IMR-90 (cell line): ENCODE measurements at regions not wholly inside any gene's neighbourhood (a gene's known extent, or its start where the extent isn't known, plus 50 kb on each side); places are given as distances from the start of the nearest gene placed in this dataset.

Experiments used
- ATAC-seq: fragments of 200-7000 bp; cut with Tn5 transposase; 2 replicates; pipeline ENCODE4 v1.9.1; 2020; ENCODE audit warnings: low read depth, mild to moderate bottlenecking, moderate library complexity
- BruUV-seq: library from RNA; stranded (reverse); fragments of 400-500 nt; replicated peaks from 2 replicates; lab custom pipeline; 2021; lab: Mats Ljungman, UMichigan
- CTCF ChIA-PET: fragments of 300-600 bp; formaldehyde crosslinking; extraction: SDS; loops from one replicate; lab custom pipeline; 2021; ENCODE audit warnings: antibody characterized with exemption; lab: Yijun Ruan, JAX
- POLR2A ChIA-PET: fragments of 300-600 bp; sonication (Branson Sonifier 250); formaldehyde crosslinking; loops from one replicate; lab custom pipeline; 2022; ENCODE audit warnings: antibody characterized with exemption; ENCODE audit not compliant: unreplicated experiment; lab: Charles Lee
- DNase-seq: peaks from one replicate; pipeline ENCODE4 v3.0.0; 2013
- H2AFZ ChIP-seq: replicated peaks from 2 replicates; pipeline ENCODE3; 2013; ENCODE audit warnings: low read length, mild to moderate bottlenecking; ENCODE audit not compliant: poor library complexity
- H2AK5ac ChIP-seq: 2 replicates; pipeline ENCODE4 v1.6.1; 2013; ENCODE audit warnings: low read depth, low read length, inconsistent platforms
- H2AK9ac ChIP-seq: replicated peaks from 2 replicates; pipeline ENCODE3; 2013; ENCODE audit warnings: mild to moderate bottlenecking, low read depth, low read length, moderate library complexity; ENCODE audit not compliant: poor library complexity
- H2BK120ac ChIP-seq: 2 replicates; pipeline ENCODE4 v1.6.1; 2013; ENCODE audit warnings: low read depth, low read length, inconsistent platforms
- H2BK15ac ChIP-seq: 3 replicates; pipeline ENCODE4 v1.6.1; 2013; ENCODE audit warnings: low read depth, low read length, inconsistent platforms
- H2BK20ac ChIP-seq: 2 replicates; pipeline ENCODE4 v1.6.1; 2013; ENCODE audit warnings: low read depth, mild to moderate bottlenecking, inconsistent platforms, low read length, moderate library complexity
- H2BK5ac ChIP-seq: 2 replicates; pipeline ENCODE4 v1.6.1; 2013; ENCODE audit warnings: mild to moderate bottlenecking, low read depth, low read length, inconsistent platforms; ENCODE audit not compliant: poor library complexity, severe bottlenecking
- H3K14ac ChIP-seq: replicated peaks from 2 replicates; pipeline ENCODE4 v1.6.1; 2013; ENCODE audit warnings: low read depth, low read length, inconsistent platforms
- H3K18ac ChIP-seq: 2 replicates; pipeline ENCODE4 v1.6.1; 2013; ENCODE audit warnings: low read depth, low read length, control low read depth
- H3K23ac ChIP-seq: 2 replicates; pipeline ENCODE4 v1.6.1; 2013; ENCODE audit warnings: low read depth, low read length, inconsistent platforms
- H3K27ac ChIP-seq: 2 replicates; pipeline ENCODE4 v1.5.1; 2013; ENCODE audit warnings: mild to moderate bottlenecking, control low read depth, low read length; ENCODE audit not compliant: insufficient read depth
- H3K27me3 ChIP-seq: 2 replicates; pipeline ENCODE4 v1.6.1; 2013; ENCODE audit warnings: low read length; ENCODE audit not compliant: control insufficient read depth, insufficient read depth
- H3K36me3 ChIP-seq: 2 replicates; pipeline ENCODE4 v1.6.1; 2013; ENCODE audit warnings: low read length, mixed read lengths; ENCODE audit not compliant: control insufficient read depth, insufficient read depth
- H3K4ac ChIP-seq: 2 replicates; pipeline ENCODE4 v1.6.1; 2013; ENCODE audit warnings: low read depth, low read length, inconsistent platforms
- H3K4me1 ChIP-seq: 2 replicates; pipeline ENCODE4 v1.6.1; 2013; ENCODE audit warnings: low read length, mixed read lengths; ENCODE audit not compliant: control insufficient read depth, insufficient read depth
- H3K4me2 ChIP-seq: 2 replicates; pipeline ENCODE4 v1.6.1; 2013; ENCODE audit warnings: low read depth, mild to moderate bottlenecking, control low read depth, low read length, moderate library complexity
- H3K4me3 ChIP-seq: 2 replicates; pipeline ENCODE4 v1.5.1; 2013; ENCODE audit warnings: low read depth, mild to moderate bottlenecking, control low read depth, low read length, moderate library complexity; ENCODE audit not compliant: insufficient read depth
- H3K56ac ChIP-seq: 2 replicates; pipeline ENCODE4 v1.6.1; 2013; ENCODE audit warnings: low read length, inconsistent platforms; ENCODE audit not compliant: insufficient read depth; ENCODE audit errors: extremely low read depth
- H3K79me1 ChIP-seq, 2 experiments: 2 replicates each; pipeline ENCODE4 v1.6.1; 2013; ENCODE audit warnings: low read length in 2 of 2, inconsistent platforms in 1 of 2, low read depth in 1 of 2
- H3K9ac ChIP-seq: 2 replicates; pipeline ENCODE4 v1.6.1; 2013; ENCODE audit warnings: low read depth, low read length, control low read depth
- H3K9me1 ChIP-seq: 2 replicates; pipeline ENCODE4 v1.6.1; 2013; ENCODE audit warnings: low read length, inconsistent platforms; ENCODE audit not compliant: insufficient read depth
- H3K9me3 ChIP-seq: 2 replicates; pipeline ENCODE4 v1.6.1; 2013; ENCODE audit warnings: low read length; ENCODE audit not compliant: control insufficient read depth, insufficient read depth
- H4K20me1 ChIP-seq: 2 replicates; pipeline ENCODE4 v1.6.1; 2013; ENCODE audit warnings: low read length, inconsistent platforms; ENCODE audit not compliant: insufficient read depth
- H4K5ac ChIP-seq: 2 replicates; pipeline ENCODE4 v1.6.1; 2013; ENCODE audit warnings: mild to moderate bottlenecking, low read depth, low read length, control low read depth
- H4K8ac ChIP-seq, 2 experiments: 2 replicates each; pipeline ENCODE4 v1.6.1; 2013; ENCODE audit warnings: low read depth in 2 of 2, low read length in 2 of 2, control low read depth in 1 of 2, inconsistent platforms in 1 of 2
- H4K91ac ChIP-seq: 2 replicates; pipeline ENCODE4 v1.6.1; 2013; ENCODE audit warnings: low read depth, low read length, inconsistent platforms; ENCODE audit not compliant: insufficient read depth
- BHLHE40 ChIP-seq: fragments of 150-350 bp; IDR thresholded peaks from 2 replicates; pipeline ENCODE4 v1.6.1; 2016; ENCODE audit warnings: mild to moderate bottlenecking, low read depth, low read length
- CEBPB ChIP-seq: IDR thresholded peaks from 2 replicates; pipeline ENCODE4 v1.6.1; 2012; ENCODE audit warnings: low read depth, low read length, improper control_type of control experiment
- CHD1 ChIP-seq: IDR thresholded peaks from 2 replicates; pipeline ENCODE4 v1.6.1; 2012; ENCODE audit warnings: low read depth, low read length, improper control_type of control experiment
- CTCF ChIP-seq: conservative IDR thresholded peaks from 2 replicates; pipeline ENCODE4 v1.5.1; 2012; ENCODE audit warnings: mild to moderate bottlenecking, low read depth, low read length, improper control_type of control experiment
- MXI1 ChIP-seq: IDR thresholded peaks from 2 replicates; pipeline ENCODE4 v1.6.1; 2012; ENCODE audit warnings: low read depth, mild to moderate bottlenecking, low read length, moderate library complexity, borderline replicate concordance
- NFE2L2 ChIP-seq: fragments of 150-350 bp; IDR thresholded peaks from 2 replicates; pipeline ENCODE4 v1.6.1; 2016; ENCODE audit warnings: low read depth, mild to moderate bottlenecking, low read length
- RCOR1 ChIP-seq: IDR thresholded peaks from 2 replicates; pipeline ENCODE4 v1.6.1; 2012; ENCODE audit warnings: mild to moderate bottlenecking, low read length, improper control_type of control experiment; ENCODE audit not compliant: insufficient replicate concordance
- WGBS, 2 experiments: methylation state at CpG; one replicate each; pipeline versions ENCODE4 v1.1.5 to v1.1.7; 2013; ENCODE audit warnings: missing lambda C conversion rate in 2 of 2; ENCODE audit not compliant: insufficient read length in 1 of 2; ENCODE audit errors: extremely low coverage in 2 of 2; 5-methylcytosine and 5-hydroxymethylcytosine counted together
- dilution Hi-C: fragments of 300-500 bp; cut with HindIII; formaldehyde crosslinking; loops from one replicate; pipeline ENCODE4 v1.14.3; 2018; ENCODE audit warnings: low sequenced_read_pairs; ENCODE audit not compliant: unreplicated experiment
- in situ Hi-C: fragments of 300-500 bp; cut with MboI; formaldehyde crosslinking; loops from 3 replicates; pipeline ENCODE4 v1.14.3; 2019; ENCODE audit warnings: low sequenced_read_pairs, inconsistent platforms, mixed read lengths
- intact Hi-C: fragments of 100-400 bp; cut with micrococcal nuclease; formaldehyde crosslinking; loops from 2 replicates; pipeline ENCODE4 v1.10.0; 2022
- TF ChIP-seq, protein P1 (sequence below): fragments of 150-350 bp; IDR thresholded peaks from 2 replicates; pipeline ENCODE4 v1.6.1; 2017; ENCODE audit warnings: mild to moderate bottlenecking, antibody characterized with exemption, low read length, low read depth

GRCh38 chr6:169961772-169962561, 210.5 kb downstream of the ERMARD start:
- Histone ChIP-seq H3K9ac (no peak overlapping the region), H3K4ac (no peak overlapping the region), H3K4me1 (no peaks in the 10 kb centered on the region), H2BK15ac (no peak overlapping the region), H3K36me3 (no peaks in the 10 kb centered on the region), H3K9me1 (no peaks in the 10 kb centered on the region), H2BK120ac (no peak overlapping the region), H3K23ac (no peak overlapping the region), H2AK5ac (no peak overlapping the region), H3K4me3 (no peak overlapping the region), H3K79me1 (no peaks in the 10 kb centered on the region), H3K14ac (no peak overlapping the region), H4K91ac (no peak overlapping the region), H2BK20ac (no peak overlapping the region), H3K27ac (no peak overlapping the region), H4K8ac (no peak overlapping the region), H3K56ac (no peak overlapping the region), H4K5ac (no peak overlapping the region), H4K20me1 (no peaks in the 10 kb centered on the region), H3K9me3 (peaks cover 53% of the 10 kb centered on the region), H3K27me3 (no peaks in the 10 kb centered on the region), H2BK5ac (no peak overlapping the region), H3K4me2 (no peak overlapping the region), H3K18ac (no peak overlapping the region), H2AFZ (no peak overlapping the region), H2AK9ac (no peak overlapping the region)
- ChIA-PET CTCF (no interaction called here), POLR2A (no interaction called here)
- DNase-seq: no peak
- ATAC-seq: no peak
- no TSS peak for BruUV-seq
- intact Hi-C loops: no loop called here
- in situ Hi-C loops: no loop called here
- TF ChIP-seq BHLHE40 (no peak), CEBPB (no peak), RCOR1 (no peak), NFE2L2 (no peak), CHD1 (no peak), MXI1 (no peak), CTCF (no peak)
- TF ChIP-seq, protein P1, sequence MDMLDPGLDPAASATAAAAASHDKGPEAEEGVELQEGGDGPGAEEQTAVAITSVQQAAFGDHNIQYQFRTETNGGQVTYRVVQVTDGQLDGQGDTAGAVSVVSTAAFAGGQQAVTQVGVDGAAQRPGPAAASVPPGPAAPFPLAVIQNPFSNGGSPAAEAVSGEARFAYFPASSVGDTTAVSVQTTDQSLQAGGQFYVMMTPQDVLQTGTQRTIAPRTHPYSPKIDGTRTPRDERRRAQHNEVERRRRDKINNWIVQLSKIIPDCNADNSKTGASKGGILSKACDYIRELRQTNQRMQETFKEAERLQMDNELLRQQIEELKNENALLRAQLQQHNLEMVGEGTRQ: no peak
- WGBS, 2 experiments: 17% methylated on average over 15 of the region's 75 CpGs; no CpG with 5 or more reads in 1 of the 2 experiments
- dilution Hi-C loops: no loop called here
